MM.1S (cell line): ENCODE measurements at regions not wholly inside any gene's neighbourhood (a gene's known extent, or its start where the extent isn't known, plus 50 kb on each side); places are given as distances from the start of the nearest gene placed in this dataset.
"Not testable (repeated sequence)": the region's sequence is repeated elsewhere in the genome, so short reads cannot be mapped to it uniquely, and the experiment has no call there.

ENCODE experiments used
- DNase-seq: peaks from one replicate; pipeline ENCODE4 v3.0.0-alpha.2; 2015
- H2AFZ ChIP-seq: fragments of 300-600 bp; sonication (generic); 2 replicates; pipeline ENCODE4 v1.6.0; 2016; ENCODE audit warnings: antibody characterized with exemption, low read length
- H3F3A ChIP-seq: fragments of 300-600 bp; sonication (generic); 2 replicates; pipeline ENCODE4 v1.6.1; 2016; ENCODE audit warnings: mild to moderate bottlenecking, antibody characterized with exemption, low read length, moderate library complexity, mixed read lengths; ENCODE audit not compliant: insufficient read depth
- H3K27ac ChIP-seq: fragments of 300-600 bp; sonication (generic); 2 replicates; pipeline ENCODE4 v1.5.1; 2016; ENCODE audit warnings: mild to moderate bottlenecking, low read length
- H3K27me3 ChIP-seq: fragments of 300-600 bp; sonication (generic); replicated peaks from 2 replicates; pipeline ENCODE4 v1.6.0; 2016; ENCODE audit warnings: low read length; ENCODE audit not compliant: insufficient read depth
- H3K36me3 ChIP-seq: fragments of 300-600 bp; sonication (generic); replicated peaks from 2 replicates; pipeline ENCODE4 v1.6.1; 2016; ENCODE audit warnings: mild to moderate bottlenecking, low read length, mixed read lengths; ENCODE audit not compliant: insufficient read depth
- H3K4me1 ChIP-seq: fragments of 300-600 bp; sonication (generic); 2 replicates; pipeline ENCODE4 v1.6.1; 2016; ENCODE audit warnings: low read length, mixed read lengths
- H3K4me2 ChIP-seq: fragments of 300-600 bp; sonication (generic); 2 replicates; pipeline ENCODE4 v1.6.0; 2016; ENCODE audit warnings: low read depth, low read length
- H3K4me3 ChIP-seq: fragments of 300-600 bp; sonication (generic); 2 replicates; pipeline ENCODE4 v1.5.1; 2016; ENCODE audit warnings: low read length, mixed read lengths
- H3K79me2 ChIP-seq: fragments of 300-600 bp; sonication (generic); 2 replicates; pipeline ENCODE4 v1.6.1; 2016; ENCODE audit warnings: mixed run types, low read length, mixed read lengths
- H3K9ac ChIP-seq: fragments of 300-600 bp; sonication (generic); 2 replicates; pipeline ENCODE4 v1.6.1; 2016; ENCODE audit warnings: low read length, mixed read lengths
- H3K9me2 ChIP-seq: fragments of 300-600 bp; sonication (generic); replicated peaks from 2 replicates; pipeline ENCODE4 v1.6.1; 2016; ENCODE audit warnings: mild to moderate bottlenecking, low read length, mixed read lengths; ENCODE audit not compliant: insufficient read depth
- H3K9me3 ChIP-seq: fragments of 300-600 bp; sonication (generic); replicated peaks from 2 replicates; pipeline ENCODE4 v1.6.1; 2016; ENCODE audit warnings: mild to moderate bottlenecking, low read length, mixed read lengths; ENCODE audit not compliant: insufficient read depth
- H4K20me1 ChIP-seq: fragments of 300-600 bp; sonication (generic); 2 replicates; pipeline ENCODE4 v1.6.1; 2016; ENCODE audit warnings: mild to moderate bottlenecking, low read length, moderate library complexity, mixed read lengths; ENCODE audit not compliant: insufficient read depth
- CTCF ChIP-seq: fragments of 300-600 bp; sonication (generic); IDR thresholded peaks from 2 replicates; pipeline ENCODE4 v1.5.1; 2016; ENCODE audit warnings: antibody characterized with exemption, low read length, mixed read lengths
- EZH2 ChIP-seq: fragments of 300-600 bp; sonication (generic); optimal IDR thresholded peaks from 2 replicates; pipeline ENCODE3; 2017; ENCODE audit warnings: low read depth, mild to moderate bottlenecking, antibody characterized with exemption, low read length, mixed read lengths
- EZH2phosphoT487 ChIP-seq: fragments of 300-600 bp; sonication (generic); IDR thresholded peaks from 2 replicates; pipeline ENCODE4 v1.6.1; 2018; ENCODE audit warnings: antibody characterized with exemption, low read length

GRCh38 chrX:40895246-40895645 lies 159.9 kb upstream of the MED14 start:
- H3K79me2 ChIP-seq: no peaks in the 10 kb centered on the region
- no peak overlapping the region for H3K27ac ChIP-seq
- no peaks in the 10 kb centered on the region for H3K9me2 ChIP-seq
- H3K9me3 ChIP-seq: no peaks in the 10 kb centered on the region
- H3K4me2 ChIP-seq: no peak overlapping the region
- H3K36me3 ChIP-seq: no peaks in the 10 kb centered on the region
- no peaks in the 10 kb centered on the region for H4K20me1 ChIP-seq
- no peaks in the 10 kb centered on the region for H3F3A ChIP-seq
- no peak overlapping the region for H2AFZ ChIP-seq
- TF ChIP-seq CTCF: no peak
- no peak for TF ChIP-seq EZH2
- no peak for TF ChIP-seq EZH2phosphoT487
- H3K4me1 ChIP-seq: no peaks in the 10 kb centered on the region
- H3K4me3 ChIP-seq: no peak overlapping the region
- H3K9ac ChIP-seq: no peak overlapping the region
- no peaks in the 10 kb centered on the region for H3K27me3 ChIP-seq
- no peak for DNase-seq

DNA sequence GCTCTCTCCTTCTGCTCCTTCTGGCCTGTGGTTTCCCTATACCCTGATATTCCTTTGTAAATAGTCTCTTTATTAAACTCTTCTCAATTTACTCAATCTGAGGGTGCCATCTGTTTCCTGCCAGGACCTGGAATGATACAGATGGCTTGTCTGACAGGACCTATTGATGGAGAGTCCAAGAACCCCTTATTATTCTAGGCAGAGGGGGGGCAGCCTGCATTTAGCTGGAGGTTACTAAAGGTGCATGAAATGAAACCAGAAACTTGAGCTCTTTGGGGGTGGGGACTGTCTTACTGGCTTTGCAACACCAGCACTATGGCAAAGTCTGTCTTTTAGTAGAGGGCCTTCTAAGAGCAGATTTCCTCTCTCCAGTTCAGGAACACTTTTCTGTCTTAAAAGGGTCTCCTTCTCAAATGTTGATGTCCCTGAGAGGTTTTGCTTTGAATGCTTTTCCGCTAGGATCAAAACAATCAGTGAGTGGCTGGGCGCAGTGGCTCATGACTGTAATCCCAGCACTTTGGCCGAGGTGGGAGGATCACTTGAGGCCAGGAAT lies 162.5 kb upstream of the MED14 start:
- no peaks in the 10 kb centered on the region for H3K36me3 ChIP-seq
- H3K4me3 ChIP-seq: no peak overlapping the region
- no peak overlapping the region for H3K27ac ChIP-seq
- no peak overlapping the region for H2AFZ ChIP-seq
- H3K27me3 ChIP-seq: no peaks in the 10 kb centered on the region
- no peaks in the 10 kb centered on the region for H3K9me2 ChIP-seq
- no peaks in the 10 kb centered on the region for H3F3A ChIP-seq
- H3K9ac ChIP-seq: no peak overlapping the region
- H3K9me3 ChIP-seq: no peaks in the 10 kb centered on the region
- no peaks in the 10 kb centered on the region for H3K4me1 ChIP-seq
- 0 out of 2 replicates have a peak overlapping the region, but pooled peaks have one; percentile 12 for H3K4me2 ChIP-seq
- TF ChIP-seq EZH2 (no peak), EZH2phosphoT487 (no peak), CTCF (no peak)
- no peaks in the 10 kb centered on the region for H4K20me1 ChIP-seq
- H3K79me2 ChIP-seq: no peaks in the 10 kb centered on the region
- DNase-seq: peak; percentile 30

DNA sequence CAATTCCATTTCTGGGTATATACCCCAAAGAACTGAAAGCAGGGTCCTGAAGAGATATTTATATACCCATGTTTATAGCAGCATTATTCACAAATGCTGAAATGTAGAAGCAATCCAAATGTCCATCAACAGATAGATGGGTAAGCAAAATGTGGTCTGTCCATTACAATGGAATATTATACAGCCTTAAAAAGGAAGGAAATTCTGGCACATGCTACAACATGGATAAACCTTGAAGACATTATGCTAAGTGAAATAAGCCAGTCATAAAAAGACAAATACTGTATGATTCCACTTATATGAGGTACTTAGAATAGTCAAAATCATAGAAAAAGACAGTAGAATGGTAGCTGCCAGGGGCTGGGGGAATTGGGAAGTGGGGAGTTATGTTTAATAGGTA lies 169.4 kb upstream of the MED14 start:
- H3K27me3 ChIP-seq, H3K4me1 ChIP-seq, H2AFZ ChIP-seq, H3F3A ChIP-seq, H3K36me3 ChIP-seq, H3K9ac ChIP-seq, H3K9me2 ChIP-seq, H3K9me3 ChIP-seq, H4K20me1 ChIP-seq, H3K4me2 ChIP-seq, H3K27ac ChIP-seq, H3K4me3 ChIP-seq, H3K79me2 ChIP-seq, DNase-seq: not testable (repeated sequence)

- no peak for DNase-seq
- H4K20me1 ChIP-seq: no peaks in the 10 kb centered on the region
- TF ChIP-seq CTCF (no peak), EZH2phosphoT487 (no peak), EZH2 (no peak)
- H3K79me2 ChIP-seq: no peaks in the 10 kb centered on the region
- no peak overlapping the region for H2AFZ ChIP-seq
- no peaks in the 10 kb centered on the region for H3K36me3 ChIP-seq
- no peak overlapping the region for H3K9ac ChIP-seq
- H3F3A ChIP-seq: no peaks in the 10 kb centered on the region
- H3K9me3 ChIP-seq: no peaks in the 10 kb centered on the region
- H3K4me3 ChIP-seq: no peak overlapping the region
- no peaks in the 10 kb centered on the region for H3K4me1 ChIP-seq
- no peak overlapping the region for H3K4me2 ChIP-seq
- no peaks in the 10 kb centered on the region for H3K9me2 ChIP-seq
- no peaks in the 10 kb centered on the region for H3K27me3 ChIP-seq
- H3K27ac ChIP-seq: no peak overlapping the region
These were observed 172.7 kb upstream of the MED14 start for GRCh38 chrX:40908026-40908425.
